T-helper 17 cell (primary cell): ENCODE measurements at regions not wholly inside any gene's neighbourhood (a gene's known extent, or its start where the extent isn't known, plus 50 kb on each side); places are given as distances from the start of the nearest gene placed in this dataset.
"Not testable (repeated sequence)": the region's sequence is repeated elsewhere in the genome, so short reads cannot be mapped to it uniquely, and the experiment has no call there.

Experiments
- ATAC-seq: fragments of 150-1000 bp; cut with Tn5 transposase; 2 replicates; pipeline ENCODE4 v1.10.0; 2021; ENCODE audit warnings: mild to moderate bottlenecking, moderate library complexity
- DNase-seq, 3 donors: peaks; one replicate each; pipeline versions ENCODE4 v3.0.0 to v3.0.0-alpha.2; 2020 to 2021
- H3K9me3 ChIP-seq: one replicate; pipeline ENCODE4 v1.7.0; 2013; ENCODE audit warnings: low read length, mild to moderate bottlenecking; ENCODE audit not compliant: control insufficient read depth, poor library complexity, severe bottlenecking
- H3K27ac Mint-ChIP-seq: one replicate; pipeline ENCODE4 v1.8.0; 2022; ENCODE audit warnings: mild to moderate bottlenecking, moderate library complexity, mixed read lengths
- H3K27me3 Mint-ChIP-seq: one replicate; pipeline ENCODE4 v1.8.0; 2022; ENCODE audit warnings: mixed read lengths
- H3K36me3 Mint-ChIP-seq: one replicate; pipeline ENCODE4 v1.8.0; 2022; ENCODE audit warnings: low read depth, mixed read lengths
- H3K4me1 Mint-ChIP-seq: one replicate; pipeline ENCODE4 v1.8.0; 2022; ENCODE audit warnings: mild to moderate bottlenecking, mixed read lengths
- H3K4me3 Mint-ChIP-seq: one replicate; pipeline ENCODE4 v1.8.0; 2022; ENCODE audit warnings: mild to moderate bottlenecking, moderate library complexity, mixed read lengths

GRCh38 chr2:63736354-63736753 is 105.3 kb upstream of the UGP2 start:
- Mint-ChIP-seq H3K4me1 (no peaks in the 10 kb centered on the region), H3K27me3 (peaks cover 5% of the 10 kb centered on the region), H3K4me3 (no peak overlapping the region), H3K36me3 (no peaks in the 10 kb centered on the region), H3K27ac (no peak overlapping the region)
- H3K9me3 ChIP-seq: no peaks in the 10 kb centered on the region
- ATAC-seq (no peak), DNase-seq (no peak)

- no peak for DNase-seq
- H3K27me3 Mint-ChIP-seq: no peaks in the 10 kb centered on the region
- no peaks in the 10 kb centered on the region for H3K9me3 ChIP-seq
- no peak overlapping the region for H3K4me3 Mint-ChIP-seq
- no peaks in the 10 kb centered on the region for H3K4me1 Mint-ChIP-seq
- no peak for ATAC-seq
- H3K27ac Mint-ChIP-seq: no peak overlapping the region
- H3K36me3 Mint-ChIP-seq: no peaks in the 10 kb centered on the region
These were observed 104.5 kb upstream of the UGP2 start for GRCh38 chr2:63737081-63737751.

GRCh38 chr2:63738019-63738418 is 103.7 kb upstream of the UGP2 start:
- H3K9me3 ChIP-seq: no peaks in the 10 kb centered on the region
- H3K27ac Mint-ChIP-seq: no peak overlapping the region
- H3K4me3 Mint-ChIP-seq: no peak overlapping the region
- DNase-seq (no peak), ATAC-seq (no peak)
- H3K36me3 Mint-ChIP-seq: no peaks in the 10 kb centered on the region
- H3K4me1 Mint-ChIP-seq: no peaks in the 10 kb centered on the region
- H3K27me3 Mint-ChIP-seq: no peaks in the 10 kb centered on the region

GRCh38 chr2:63739180-63739579 is 102.5 kb upstream of the UGP2 start:
- H3K4me1 Mint-ChIP-seq, H3K27ac Mint-ChIP-seq, ATAC-seq, H3K27me3 Mint-ChIP-seq, H3K36me3 Mint-ChIP-seq, H3K4me3 Mint-ChIP-seq, H3K9me3 ChIP-seq, DNase-seq: not testable (repeated sequence)

GRCh38 chr2:63740020-63740419 is 101.7 kb upstream of the UGP2 start:
- no peaks in the 10 kb centered on the region for H3K36me3 Mint-ChIP-seq
- H3K27me3 Mint-ChIP-seq: peaks cover 5% of the 10 kb centered on the region
- H3K4me1 Mint-ChIP-seq: peaks cover 3% of the 10 kb centered on the region
- ATAC-seq: no peak
- no peak overlapping the region for H3K27ac Mint-ChIP-seq
- H3K4me3 Mint-ChIP-seq: no peak overlapping the region
- DNase-seq: no peak
- H3K9me3 ChIP-seq: no peaks in the 10 kb centered on the region

- no peak for DNase-seq
- no peak for ATAC-seq
- Mint-ChIP-seq H3K36me3 (no peaks in the 10 kb centered on the region), H3K4me1 (peaks cover 3% of the 10 kb centered on the region), H3K4me3 (no peak overlapping the region), H3K27ac (no peak overlapping the region), H3K27me3 (peaks cover 5% of the 10 kb centered on the region)
- no peaks in the 10 kb centered on the region for H3K9me3 ChIP-seq
These were observed 100.8 kb upstream of the UGP2 start for GRCh38 chr2:63740943-63741342.

GRCh38 chr2:63741884-63742579 is 99.7 kb upstream of the UGP2 start:
- Mint-ChIP-seq H3K4me3 (no peak overlapping the region), H3K27me3 (peaks cover 5% of the 10 kb centered on the region), H3K27ac (no peak overlapping the region), H3K4me1 (peaks cover 3% of the 10 kb centered on the region), H3K36me3 (no peaks in the 10 kb centered on the region)
- no peaks in the 10 kb centered on the region for H3K9me3 ChIP-seq
- DNase-seq (no peak), ATAC-seq (no peak)

- no peak overlapping the region for H3K4me3 Mint-ChIP-seq
- no peak for ATAC-seq
- H3K36me3 Mint-ChIP-seq: no peaks in the 10 kb centered on the region
- no peak overlapping the region for H3K27ac Mint-ChIP-seq
- DNase-seq: no peak
- peaks cover 3% of the 10 kb centered on the region for H3K4me1 Mint-ChIP-seq
- peaks cover 5% of the 10 kb centered on the region for H3K27me3 Mint-ChIP-seq
- H3K9me3 ChIP-seq: peaks cover 2% of the 10 kb centered on the region
These were observed 99.1 kb upstream of the UGP2 start for GRCh38 chr2:63742580-63742976.

- Mint-ChIP-seq H3K36me3 (no peaks in the 10 kb centered on the region), H3K27ac (no peak overlapping the region), H3K27me3 (peaks cover 5% of the 10 kb centered on the region), H3K4me1 (peaks cover 3% of the 10 kb centered on the region), H3K4me3 (no peak overlapping the region)
- peaks cover 3% of the 10 kb centered on the region for H3K9me3 ChIP-seq
- ATAC-seq (no peak), DNase-seq (no peak)
These were observed 98.3 kb upstream of the UGP2 start for GRCh38 chr2:63743170-63743981.

GRCh38 chr2:63743982-63744966 is 97.4 kb upstream of the UGP2 start:
- ATAC-seq: no peak
- Mint-ChIP-seq H3K27me3 (peaks cover 5% of the 10 kb centered on the region), H3K4me3 (no peak overlapping the region), H3K27ac (no peak overlapping the region), H3K4me1 (peaks cover 3% of the 10 kb centered on the region), H3K36me3 (no peaks in the 10 kb centered on the region)
- DNase-seq: no peak
- H3K9me3 ChIP-seq: peaks cover 3% of the 10 kb centered on the region

- not testable (repeated sequence) for H3K9me3 ChIP-seq, H3K4me3 Mint-ChIP-seq, ATAC-seq, H3K4me1 Mint-ChIP-seq, H3K36me3 Mint-ChIP-seq, H3K27ac Mint-ChIP-seq, DNase-seq
- H3K27me3 Mint-ChIP-seq: peaks cover 20% of the 10 kb centered on the region
These were observed 95.1 kb upstream of the UGP2 start for GRCh38 chr2:63746548-63746947.

- no peak overlapping the region for H3K27ac Mint-ChIP-seq
- no peak for ATAC-seq
- H3K36me3 Mint-ChIP-seq: peaks cover 3% of the 10 kb centered on the region
These were observed 89.8 kb upstream of the UGP2 start for GRCh38 chr2:63751901-63752300.

More at GRCh38 chr2:63751901-63752300, 89.8 kb upstream of the UGP2 start:
- H3K4me1 Mint-ChIP-seq: no peaks in the 10 kb centered on the region
- peaks cover 32% of the 10 kb centered on the region for H3K27me3 Mint-ChIP-seq
- peaks cover 3% of the 10 kb centered on the region for H3K9me3 ChIP-seq
- no peak for DNase-seq
- no peak overlapping the region for H3K4me3 Mint-ChIP-seq
